ENCODE measurements at regions not wholly inside any gene's neighbourhood (a gene's known extent, or its start where the extent isn't known, plus 50 kb on each side); places are given as distances from the start of the nearest gene placed in this dataset.

GRCh38 chr14:58882577-58883018 lies 244.8 kb downstream of the DACT1 start:
- TF ChIP-seq CBFB (CRISPR knock-in tag; IDR thresholded peaks at IDR 0.05; ENCODE audit: low read depth) (no peak), CTCF (IDR thresholded peaks at IDR 0.05) (no peak), E2F1 (CRISPR knock-in tag; IDR thresholded peaks at IDR 0.05) (no peak), NR1H2 (CRISPR knock-in tag; IDR thresholded peaks at IDR 0.05) (no peak), FOXP4 (CRISPR knock-in tag; IDR thresholded peaks at IDR 0.05) (no peak), ELF4 (CRISPR knock-in tag; IDR thresholded peaks at IDR 0.05; ENCODE audit: low read depth) (no peak), JUN (CRISPR knock-in tag; IDR thresholded peaks at IDR 0.05) (no peak), IRF2 (CRISPR knock-in tag; IDR thresholded peaks at IDR 0.05; ENCODE audit: borderline replicate concordance, low read depth) (no peak), ZNF671 (CRISPR knock-in tag; IDR thresholded peaks at IDR 0.05) (no peak)
- TF ChIP-seq, protein P1, sequence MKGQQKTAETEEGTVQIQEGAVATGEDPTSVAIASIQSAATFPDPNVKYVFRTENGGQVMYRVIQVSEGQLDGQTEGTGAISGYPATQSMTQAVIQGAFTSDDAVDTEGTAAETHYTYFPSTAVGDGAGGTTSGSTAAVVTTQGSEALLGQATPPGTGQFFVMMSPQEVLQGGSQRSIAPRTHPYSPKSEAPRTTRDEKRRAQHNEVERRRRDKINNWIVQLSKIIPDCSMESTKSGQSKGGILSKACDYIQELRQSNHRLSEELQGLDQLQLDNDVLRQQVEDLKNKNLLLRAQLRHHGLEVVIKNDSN (CRISPR knock-in tag; IDR thresholded peaks at IDR 0.05) = no peak
